H54 (cell line): ENCODE measurements at regions not wholly inside any gene's neighbourhood (a gene's known extent, or its start where the extent isn't known, plus 50 kb on each side); places are given as distances from the start of the nearest gene placed in this dataset.

Experiments
- DNase-seq: peaks from one replicate; pipeline ENCODE4 v3.0.0; 2011; ENCODE audit warnings: low spot score, mixed read lengths; ENCODE audit not compliant: insufficient read length
- FAIRE-seq: peaks from 3 replicates; lab custom pipeline; 2011; peaks lifted over from hg19 to GRCh38; lab: Jason Lieb, UNC
- POLR2A ChIP-seq: IDR thresholded peaks from 2 replicates; pipeline ENCODE4 v1.6.1; 2011; ENCODE audit warnings: low read depth, mild to moderate bottlenecking, low read length

DNA sequence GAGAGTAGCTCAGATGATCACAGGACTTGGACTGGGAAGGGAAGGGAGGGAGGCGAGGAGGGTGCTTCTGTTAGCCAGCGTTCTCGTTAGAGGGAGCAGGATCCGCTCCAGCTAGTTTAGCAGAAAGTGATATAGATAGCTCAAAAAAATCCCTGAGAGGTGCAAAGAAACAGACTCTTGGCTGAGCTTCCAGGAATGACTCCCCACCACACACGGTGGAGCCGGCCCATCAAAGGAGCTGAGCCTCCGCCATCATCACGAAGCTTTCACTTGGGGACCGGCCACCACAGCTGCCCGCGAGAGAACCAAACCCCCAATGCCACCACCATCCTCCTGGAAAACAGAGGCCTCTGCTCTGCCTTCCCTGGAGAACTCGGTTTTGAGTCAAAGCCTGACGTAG is 124.6 kb upstream of the BCL2L14 start:
- TF ChIP-seq POLR2A = no peak
- no peak for DNase-seq
- FAIRE-seq = no peak

DNA sequence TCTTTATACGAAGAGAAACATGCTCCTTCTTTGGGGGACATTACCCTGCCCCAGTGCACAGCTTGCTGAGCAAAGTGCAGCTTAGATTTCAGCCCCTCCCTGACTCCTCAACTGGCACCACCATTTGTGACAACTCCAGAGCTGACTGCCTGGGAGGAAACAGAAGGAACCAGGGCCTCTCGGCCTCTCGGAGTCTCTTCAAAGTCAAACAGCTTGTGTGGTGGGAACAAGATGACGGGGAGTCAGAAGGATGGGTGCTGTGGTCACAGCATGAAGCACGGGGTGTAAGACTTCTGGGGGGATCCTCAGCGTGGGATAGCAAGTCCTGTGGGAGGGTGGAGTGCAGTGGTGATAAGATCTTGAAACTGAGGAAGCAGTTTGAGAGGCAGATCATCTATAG is 123.5 kb upstream of the BCL2L14 start:
- no peak for FAIRE-seq
- TF ChIP-seq POLR2A = no peak
- no peak for DNase-seq

DNA sequence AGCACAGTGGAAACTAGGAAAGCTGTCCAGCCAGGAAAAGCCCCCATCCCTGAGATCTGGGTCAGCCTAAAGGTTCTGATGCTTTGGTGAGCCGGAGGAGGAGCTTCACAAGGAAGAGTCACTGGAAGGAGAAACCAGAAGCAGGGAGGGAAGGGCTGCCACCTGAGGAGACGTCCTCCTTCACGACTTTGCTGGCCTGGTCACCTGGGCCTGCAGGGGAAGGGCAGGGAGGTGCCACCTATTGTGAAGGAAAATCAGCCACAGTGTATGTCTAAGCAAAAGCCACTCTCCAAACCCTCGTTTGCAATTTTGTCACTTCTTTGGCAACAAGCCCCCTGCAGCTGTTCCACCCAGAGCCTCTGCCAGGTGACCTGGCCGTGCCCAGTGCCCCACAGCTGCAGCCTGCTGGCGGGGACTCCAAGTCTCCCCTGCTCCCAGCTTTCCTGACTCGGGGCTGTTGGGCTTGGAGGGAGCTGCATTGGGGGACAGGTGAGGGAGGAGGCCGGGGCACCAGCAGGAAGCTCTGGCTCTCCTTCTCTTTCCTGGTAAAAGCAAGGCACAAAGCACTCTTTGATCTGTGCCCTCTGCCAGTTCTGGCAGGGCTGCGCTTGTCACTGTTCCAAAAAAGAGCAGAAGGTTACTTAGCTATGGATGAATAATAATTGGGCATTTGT is 120.9 kb upstream of the BCL2L14 start:
- no peak for FAIRE-seq
- TF ChIP-seq POLR2A = no peak
- no peak for DNase-seq

DNA sequence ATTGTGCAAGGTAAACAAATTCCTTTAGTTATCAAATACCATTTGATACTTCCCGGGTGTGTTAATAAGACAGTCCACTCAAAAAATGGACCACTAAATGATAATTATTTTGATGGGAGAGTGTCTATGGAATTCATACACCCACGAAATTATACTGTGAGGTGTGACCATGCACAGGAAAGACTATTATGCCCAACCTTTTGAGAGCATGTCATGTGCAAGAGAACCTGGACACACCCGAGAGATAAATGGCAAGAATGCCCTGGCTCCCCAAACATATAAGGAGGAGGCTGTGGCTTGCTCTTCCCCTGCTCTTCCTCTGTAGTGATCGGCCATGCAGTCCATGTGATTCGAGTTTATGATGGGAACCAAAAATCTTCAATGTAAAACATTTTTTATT is 119.5 kb upstream of the BCL2L14 start:
- DNase-seq (no peak), FAIRE-seq (no peak)
- no peak for TF ChIP-seq POLR2A

DNA sequence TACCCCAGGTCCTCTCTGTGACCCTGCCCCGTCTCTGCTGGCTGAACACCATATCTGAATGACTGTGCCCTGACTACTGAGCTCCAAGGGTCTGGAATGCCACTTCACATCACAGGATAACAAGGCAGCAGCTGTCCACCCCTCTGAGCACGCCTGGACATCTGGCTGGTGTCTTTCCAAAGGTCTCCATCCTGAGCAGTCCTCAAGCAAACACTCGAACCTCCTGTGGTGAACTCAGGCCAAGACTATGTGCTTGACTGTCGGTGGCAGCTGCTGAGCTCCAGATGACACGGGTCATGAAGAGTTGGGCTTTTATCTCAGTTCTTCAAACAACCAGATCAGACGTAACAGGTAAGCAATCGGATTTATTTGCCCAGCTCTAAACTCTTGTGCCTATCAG is 117.2 kb upstream of the BCL2L14 start:
- DNase-seq (no peak), FAIRE-seq (no peak)
- no peak for TF ChIP-seq POLR2A

DNA sequence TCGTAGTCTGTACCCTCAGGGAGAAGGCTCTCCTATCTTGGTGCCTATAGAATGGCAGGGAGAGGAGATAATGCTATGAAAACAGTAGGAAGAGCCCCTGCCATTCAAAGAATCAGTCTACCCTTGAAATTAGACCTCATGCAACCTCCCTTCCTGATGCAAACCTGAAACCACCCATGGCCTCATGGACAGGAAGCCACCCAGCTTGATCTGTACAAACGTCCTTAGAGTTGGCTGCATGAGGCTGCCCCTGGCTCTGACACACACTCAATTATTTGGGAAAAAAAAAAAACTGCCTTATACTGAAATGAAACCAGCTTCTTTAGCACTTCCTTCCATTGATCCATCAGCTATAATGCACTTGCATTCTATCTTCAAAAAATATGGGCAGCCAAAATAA is 116.6 kb upstream of the BCL2L14 start:
- no peak for TF ChIP-seq POLR2A
- FAIRE-seq = no peak
- no peak for DNase-seq

DNA sequence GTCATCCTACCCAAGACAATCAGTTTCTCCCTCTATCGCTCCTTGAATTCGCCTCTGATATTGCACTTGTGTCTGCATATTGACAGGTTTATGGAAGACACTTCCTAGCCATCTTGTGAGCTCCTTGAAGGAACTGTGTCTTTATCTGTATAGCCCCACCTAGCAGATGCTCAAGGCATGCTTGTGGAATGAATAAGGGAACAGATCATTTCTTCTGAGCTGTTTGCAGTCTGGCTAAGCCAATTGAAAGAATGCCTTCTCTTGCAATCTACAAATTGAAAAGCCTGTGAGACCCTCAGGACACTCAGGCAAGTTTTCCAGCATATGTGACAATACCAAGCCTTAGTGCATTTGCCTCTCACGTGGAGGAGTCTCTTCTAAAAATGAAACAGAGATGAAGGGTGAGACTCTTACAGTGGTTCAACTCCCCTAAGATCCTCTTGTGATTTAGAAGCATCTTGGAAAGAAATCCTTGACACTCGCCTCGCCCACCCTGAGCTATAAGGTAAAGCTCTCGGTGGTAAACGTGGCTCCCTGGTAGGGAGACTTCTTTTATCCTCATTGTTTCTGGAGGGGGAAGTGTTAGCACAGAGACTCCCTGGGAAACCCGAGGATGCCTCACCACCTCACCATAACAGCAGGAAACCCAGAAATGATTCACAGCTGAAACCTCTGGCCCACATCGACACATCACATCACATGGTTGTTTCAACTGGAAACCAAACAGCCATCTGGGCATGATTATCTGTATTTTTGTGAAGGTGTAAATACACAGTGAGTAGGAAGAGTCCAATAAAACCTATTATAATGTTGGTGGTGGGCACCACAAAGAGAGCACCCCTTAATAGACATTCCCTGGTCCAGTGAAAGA is 112.3 kb upstream of the BCL2L14 start:
- peak; percentile 82 for DNase-seq
- peak; percentile 96 for FAIRE-seq
- no peak for TF ChIP-seq POLR2A

DNA sequence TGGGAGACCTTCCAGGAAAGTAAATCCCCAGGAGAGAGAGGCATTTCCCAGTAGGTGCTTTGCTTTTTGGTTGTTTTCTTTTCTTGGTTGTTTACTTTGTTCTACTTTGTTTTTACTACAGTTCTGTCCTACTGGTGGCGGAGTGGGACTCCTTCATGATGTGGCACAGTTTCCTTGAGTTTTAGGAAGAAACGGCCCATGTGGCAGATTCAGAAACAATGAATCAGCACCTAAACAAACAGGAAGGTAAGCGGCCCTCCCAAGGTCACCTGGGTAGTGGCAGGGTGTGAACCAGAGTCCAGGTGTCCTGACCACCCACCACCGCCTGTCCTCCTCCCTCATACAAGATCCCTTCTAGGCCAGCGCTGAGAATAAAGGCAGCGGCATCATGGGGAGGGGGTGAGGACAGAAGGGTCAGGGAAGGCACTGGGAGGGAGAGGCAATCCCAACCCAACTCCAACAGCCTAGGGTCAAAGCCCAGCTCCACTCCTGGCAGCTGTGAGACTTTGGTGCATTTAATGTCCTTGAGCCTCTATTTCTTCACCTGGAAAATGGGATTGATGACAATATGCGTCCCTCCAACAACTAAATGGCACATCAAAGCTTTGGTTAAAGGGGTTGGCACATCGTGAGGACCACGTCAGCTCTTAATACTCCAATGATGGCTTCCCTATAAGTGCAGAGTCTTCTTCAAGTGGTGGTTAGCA is 111.5 kb upstream of the BCL2L14 start:
- no peak for TF ChIP-seq POLR2A
- FAIRE-seq = no peak
- peak; percentile 45 for DNase-seq

DNA sequence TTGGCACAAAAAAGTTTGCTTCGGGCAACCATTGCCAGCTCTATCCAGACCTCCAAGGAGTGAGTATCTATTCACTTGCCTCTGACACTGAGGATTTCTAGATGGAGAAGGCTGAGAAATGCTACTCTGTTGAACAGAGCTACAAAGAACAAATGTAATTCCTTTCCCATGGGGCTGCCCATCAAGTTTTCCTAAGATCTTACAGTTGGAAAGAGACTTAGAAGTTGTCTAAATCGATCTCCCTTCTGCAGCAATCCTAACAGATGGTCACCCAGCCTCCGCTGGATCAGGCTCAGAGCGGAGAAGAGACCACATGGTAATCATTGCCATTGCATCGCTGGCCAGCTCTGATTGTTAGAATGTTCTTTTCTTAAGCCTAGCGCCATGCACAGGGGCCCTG is 110.1 kb upstream of the BCL2L14 start:
- TF ChIP-seq POLR2A = no peak
- DNase-seq = no peak
- no peak for FAIRE-seq

DNA sequence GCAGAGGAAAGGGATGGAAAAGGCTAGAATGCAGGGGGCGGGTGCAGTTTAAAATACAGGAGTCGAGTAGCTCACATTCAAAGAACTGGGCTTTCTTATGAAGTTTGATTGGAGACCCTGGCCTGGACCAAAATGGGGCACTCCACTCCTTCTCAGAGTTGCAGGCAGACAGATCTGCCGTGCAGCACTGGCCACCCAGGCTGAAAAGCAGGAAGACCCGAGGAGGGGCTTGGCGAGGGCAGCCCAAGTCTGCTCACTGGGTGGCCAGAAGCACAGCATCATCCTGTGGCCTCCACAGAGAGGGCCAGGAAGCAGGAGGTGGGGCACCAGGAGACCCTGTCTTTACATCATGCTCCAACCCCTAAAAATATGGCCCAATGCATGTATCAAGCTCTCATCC is 109.1 kb upstream of the BCL2L14 start:
- no peak for TF ChIP-seq POLR2A
- DNase-seq (no peak), FAIRE-seq (no peak)

DNA sequence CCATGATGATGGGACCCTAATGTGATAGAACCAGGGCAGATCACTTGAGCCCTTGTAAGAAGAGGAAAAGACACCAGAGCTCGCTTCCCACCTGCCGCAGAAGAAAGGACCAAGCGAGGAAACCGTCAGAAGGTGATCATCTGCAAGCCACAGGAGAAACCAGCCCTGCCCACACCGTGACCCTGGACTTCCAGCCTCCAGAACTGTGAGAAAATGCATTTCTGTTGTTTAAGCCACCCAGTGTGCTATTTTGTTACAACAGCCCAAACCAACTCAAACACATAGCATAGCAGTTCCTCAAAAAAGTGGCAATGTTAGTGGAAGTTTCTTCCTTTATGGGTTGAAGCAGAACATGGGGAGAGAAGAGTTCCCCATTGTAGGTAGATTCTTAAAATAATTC is 107.9 kb upstream of the BCL2L14 start:
- DNase-seq (no peak), FAIRE-seq (no peak)
- TF ChIP-seq POLR2A = no peak

DNA sequence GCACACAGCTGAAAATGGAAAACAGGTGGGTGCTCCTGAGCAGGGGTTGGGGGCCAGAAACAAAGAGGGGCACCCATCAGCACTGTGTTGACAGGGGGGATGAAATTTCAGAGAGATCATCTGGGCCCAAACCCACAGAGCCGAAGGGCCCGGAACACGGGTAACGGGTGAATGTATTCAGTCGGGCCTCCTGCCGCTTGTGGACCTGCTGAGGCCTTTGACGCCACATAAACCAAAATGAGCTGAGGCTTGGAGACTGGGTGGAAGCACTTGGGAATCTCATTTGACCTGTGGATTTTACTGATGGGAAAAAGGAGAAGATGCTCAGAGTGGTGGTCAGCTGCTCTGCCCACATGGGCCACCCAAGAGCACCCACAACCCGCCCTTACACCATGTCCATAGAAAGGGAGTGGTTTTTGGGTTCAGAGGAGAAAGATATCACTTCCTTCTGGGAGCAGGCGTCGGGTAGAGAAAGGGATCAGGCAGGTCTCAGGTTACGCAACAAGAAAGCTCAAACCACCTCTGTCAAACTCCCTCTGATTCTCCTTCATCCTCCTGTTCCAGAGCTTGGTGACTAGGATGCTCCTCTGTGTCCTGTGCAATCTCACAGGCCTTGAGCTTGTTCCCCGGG is 106.8 kb upstream of the BCL2L14 start:
- FAIRE-seq (no peak), DNase-seq (no peak)
- no peak for TF ChIP-seq POLR2A

DNA sequence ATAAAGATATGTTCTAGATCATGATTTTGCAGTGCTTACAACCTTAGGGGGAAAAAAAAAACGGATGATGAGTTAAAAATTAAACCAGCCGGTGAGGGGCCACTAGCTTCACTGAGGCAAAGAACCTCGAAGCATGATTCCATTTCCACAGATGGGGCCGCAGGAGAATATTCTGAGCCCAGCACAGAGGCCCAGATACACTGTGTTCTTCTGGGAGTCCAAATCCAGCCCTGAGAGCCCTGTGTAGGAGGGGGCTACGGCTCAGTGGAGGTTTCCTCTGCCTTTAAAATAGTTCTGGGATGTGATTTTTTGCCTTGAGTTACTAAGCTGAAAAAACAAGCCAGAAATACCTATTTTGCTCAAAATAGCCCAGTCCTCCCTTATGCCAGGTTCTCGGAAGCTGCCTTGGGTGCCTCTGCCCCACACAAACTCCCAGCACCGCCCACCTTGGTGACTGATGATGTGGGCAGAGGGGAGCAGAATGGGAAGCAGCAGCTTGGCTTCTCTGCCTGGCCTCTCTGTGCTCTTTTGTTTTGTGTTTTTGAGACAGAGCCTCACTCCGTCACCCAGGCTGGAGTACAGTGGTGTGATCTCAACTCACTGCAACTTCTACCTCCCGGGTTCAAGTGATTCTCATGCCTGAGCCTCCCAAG is 105.4 kb upstream of the BCL2L14 start:
- no peak for TF ChIP-seq POLR2A
- no peak for FAIRE-seq
- no peak for DNase-seq

DNA sequence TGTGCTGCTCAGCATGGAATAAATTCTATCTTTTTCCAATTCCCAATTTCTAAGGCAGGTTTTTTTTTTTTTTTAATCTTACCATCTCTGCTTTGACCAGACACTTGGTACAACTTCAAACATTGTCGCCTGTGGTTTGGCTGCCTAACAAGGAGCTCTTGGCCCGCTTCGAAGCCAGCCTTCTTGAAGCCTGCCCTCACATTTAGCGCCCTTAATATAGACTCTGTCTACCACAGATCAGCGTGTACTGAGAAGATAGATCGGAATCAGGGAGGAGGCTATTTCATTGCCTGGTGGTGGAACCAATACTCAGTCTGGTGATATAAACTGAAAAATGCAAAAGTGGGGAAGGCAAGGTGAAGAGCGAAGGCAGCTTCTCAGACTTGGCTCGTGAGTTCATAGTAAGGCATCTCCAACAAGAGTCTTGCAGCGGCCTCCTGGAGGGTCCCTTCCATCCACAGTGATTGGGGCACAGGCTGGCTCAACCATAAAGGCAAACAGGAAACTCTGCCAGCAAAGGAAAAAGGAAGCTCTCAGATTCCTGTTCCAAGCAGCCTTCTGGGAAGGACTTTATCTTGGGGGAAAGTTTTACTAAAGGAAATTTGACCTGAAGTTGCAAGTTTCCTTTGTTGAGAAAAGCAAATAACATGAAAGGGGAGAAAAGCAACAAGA is 103.2 kb upstream of the BCL2L14 start:
- no peak for FAIRE-seq
- no peak for DNase-seq
- no peak for TF ChIP-seq POLR2A
